WERI-Rb-1 (cell line): ENCODE measurements at regions not wholly inside any gene's neighbourhood (a gene's known extent, or its start where the extent isn't known, plus 50 kb on each side); places are given as distances from the start of the nearest gene placed in this dataset.

Experiments used
- DNase-seq: peaks from one replicate; pipeline ENCODE4 v3.0.0-alpha.2; 2020
- H3K27ac ChIP-seq: fragments of 250-450 bp; sonication (Bioruptor Pico); 2 replicates; pipeline ENCODE4 v1.5.1; 2020; ENCODE audit warnings: mild to moderate bottlenecking, moderate library complexity
- H3K27me3 ChIP-seq: fragments of 250-450 bp; sonication (Bioruptor Pico); 2 replicates; pipeline ENCODE4 v1.5.1; 2021; ENCODE audit warnings: mild to moderate bottlenecking, low read depth, moderate library complexity; ENCODE audit not compliant: insufficient read depth, severe bottlenecking
- H3K36me3 ChIP-seq: fragments of 250-450 bp; sonication (Bioruptor Pico); 2 replicates; pipeline ENCODE4 v1.5.1; 2020; ENCODE audit warnings: mild to moderate bottlenecking, moderate library complexity
- H3K4me3 ChIP-seq: 2 replicates; pipeline ENCODE4 v1.5.1; 2011; ENCODE audit warnings: low read depth, mild to moderate bottlenecking, control low read depth, low read length
- H3K9me3 ChIP-seq: fragments of 250-450 bp; sonication (Bioruptor Pico); 2 replicates; pipeline ENCODE4 v1.5.1; 2021; ENCODE audit warnings: mild to moderate bottlenecking, moderate library complexity; ENCODE audit not compliant: severe bottlenecking
- CTCF ChIP-seq: IDR thresholded peaks from 2 replicates; pipeline ENCODE4 v1.5.1; 2011; ENCODE audit warnings: low read depth, mild to moderate bottlenecking, control low read depth, inconsistent platforms, low read length

GRCh38 chr7:18320422-18320821 is 175.1 kb upstream of the HDAC9 start:
- Histone ChIP-seq H3K9me3 (no peaks in the 10 kb centered on the region), H3K27ac (no peak overlapping the region), H3K36me3 (no peaks in the 10 kb centered on the region), H3K4me3 (no peak overlapping the region), H3K27me3 (no peaks in the 10 kb centered on the region)
- no peak for DNase-seq
- no peak for TF ChIP-seq CTCF

GRCh38 chr7:18320971-18321567 is 174.5 kb upstream of the HDAC9 start:
- H3K27me3 ChIP-seq: no peaks in the 10 kb centered on the region
- H3K36me3 ChIP-seq: no peaks in the 10 kb centered on the region
- H3K27ac ChIP-seq: no peak overlapping the region
- peak; percentile 41 for TF ChIP-seq CTCF
- H3K9me3 ChIP-seq: no peaks in the 10 kb centered on the region
- no peak for DNase-seq
- no peak overlapping the region for H3K4me3 ChIP-seq

GRCh38 chr7:18330548-18330947 is 165.0 kb upstream of the HDAC9 start:
- H3K36me3 ChIP-seq: no peaks in the 10 kb centered on the region
- no peaks in the 10 kb centered on the region for H3K27me3 ChIP-seq
- no peak overlapping the region for H3K4me3 ChIP-seq
- DNase-seq: no peak
- no peak for TF ChIP-seq CTCF
- H3K9me3 ChIP-seq: no peaks in the 10 kb centered on the region
- H3K27ac ChIP-seq: no peak overlapping the region

GRCh38 chr7:18336626-18337025 is 158.9 kb upstream of the HDAC9 start:
- H3K36me3 ChIP-seq: no peaks in the 10 kb centered on the region
- DNase-seq: no peak

GRCh38 chr7:18337048-18337809 is 158.3 kb upstream of the HDAC9 start:
- H3K4me3 ChIP-seq: no peak overlapping the region
- no peak for TF ChIP-seq CTCF
- H3K27ac ChIP-seq: no peak overlapping the region
- no peaks in the 10 kb centered on the region for H3K9me3 ChIP-seq
- no peaks in the 10 kb centered on the region for H3K27me3 ChIP-seq
- DNase-seq: no peak
- no peaks in the 10 kb centered on the region for H3K36me3 ChIP-seq

More at GRCh38 chr7:18336626-18337025, 158.9 kb upstream of the HDAC9 start:
- TF ChIP-seq CTCF: no peak
- Histone ChIP-seq H3K27me3 (no peaks in the 10 kb centered on the region), H3K4me3 (no peak overlapping the region), H3K9me3 (no peaks in the 10 kb centered on the region), H3K27ac (no peak overlapping the region)
